DOHH2 (cell line): ENCODE measurements at regions not wholly inside any gene's neighbourhood (a gene's known extent, or its start where the extent isn't known, plus 50 kb on each side); places are given as distances from the start of the nearest gene placed in this dataset.

Source experiments
- EZH2phosphoT487 ChIP-seq: fragments of 200-600 bp; sonication (generic); IDR thresholded peaks from 2 replicates; pipeline ENCODE4 v1.6.1; 2017; ENCODE audit warnings: borderline replicate concordance, mild to moderate bottlenecking, antibody characterized with exemption, low read length, moderate library complexity, mixed read lengths
- TF ChIP-seq, protein P1 (sequence below): fragments of 200-600 bp; sonication (generic); IDR thresholded peaks from one replicate; pipeline ENCODE4 v1.5.1; 2014; ENCODE audit warnings: antibody characterized with exemption, mild to moderate bottlenecking, low read depth, low read length; ENCODE audit not compliant: poor library complexity, severe bottlenecking

GRCh38 chr1:42056460-42056859, 96.8 kb upstream of the GUCA2B start:
- TF ChIP-seq, protein P1, sequence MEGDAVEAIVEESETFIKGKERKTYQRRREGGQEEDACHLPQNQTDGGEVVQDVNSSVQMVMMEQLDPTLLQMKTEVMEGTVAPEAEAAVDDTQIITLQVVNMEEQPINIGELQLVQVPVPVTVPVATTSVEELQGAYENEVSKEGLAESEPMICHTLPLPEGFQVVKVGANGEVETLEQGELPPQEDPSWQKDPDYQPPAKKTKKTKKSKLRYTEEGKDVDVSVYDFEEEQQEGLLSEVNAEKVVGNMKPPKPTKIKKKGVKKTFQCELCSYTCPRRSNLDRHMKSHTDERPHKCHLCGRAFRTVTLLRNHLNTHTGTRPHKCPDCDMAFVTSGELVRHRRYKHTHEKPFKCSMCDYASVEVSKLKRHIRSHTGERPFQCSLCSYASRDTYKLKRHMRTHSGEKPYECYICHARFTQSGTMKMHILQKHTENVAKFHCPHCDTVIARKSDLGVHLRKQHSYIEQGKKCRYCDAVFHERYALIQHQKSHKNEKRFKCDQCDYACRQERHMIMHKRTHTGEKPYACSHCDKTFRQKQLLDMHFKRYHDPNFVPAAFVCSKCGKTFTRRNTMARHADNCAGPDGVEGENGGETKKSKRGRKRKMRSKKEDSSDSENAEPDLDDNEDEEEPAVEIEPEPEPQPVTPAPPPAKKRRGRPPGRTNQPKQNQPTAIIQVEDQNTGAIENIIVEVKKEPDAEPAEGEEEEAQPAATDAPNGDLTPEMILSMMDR, result no peak
- no peak for TF ChIP-seq EZH2phosphoT487
